Omental fat pad (tissue), 3 donors: ENCODE measurements at regions not wholly inside any gene's neighbourhood (a gene's known extent, or its start where the extent isn't known, plus 50 kb on each side); places are given as distances from the start of the nearest gene placed in this dataset.

Experiments
- ATAC-seq: fragments of 150-250 bp; one replicate; pipeline ENCODE4 v1.9.1; 2016; ENCODE audit warnings: mild to moderate bottlenecking, moderate library complexity; ENCODE audit not compliant: low FRiP score
- DNase-seq: peaks from one replicate; pipeline ENCODE4 v3.0.0-alpha.2; 2019; ENCODE audit warnings: low spot score
- CTCF ChIP-seq, 3 donors: fragments of 450-650 bp; IDR thresholded peaks; one replicate each; pipeline ENCODE4 v1.5.1; 2016 to 2017; ENCODE audit warnings: antibody characterized with exemption in 3 of 3, mild to moderate bottlenecking in 3 of 3, moderate library complexity in 2 of 3

DNA sequence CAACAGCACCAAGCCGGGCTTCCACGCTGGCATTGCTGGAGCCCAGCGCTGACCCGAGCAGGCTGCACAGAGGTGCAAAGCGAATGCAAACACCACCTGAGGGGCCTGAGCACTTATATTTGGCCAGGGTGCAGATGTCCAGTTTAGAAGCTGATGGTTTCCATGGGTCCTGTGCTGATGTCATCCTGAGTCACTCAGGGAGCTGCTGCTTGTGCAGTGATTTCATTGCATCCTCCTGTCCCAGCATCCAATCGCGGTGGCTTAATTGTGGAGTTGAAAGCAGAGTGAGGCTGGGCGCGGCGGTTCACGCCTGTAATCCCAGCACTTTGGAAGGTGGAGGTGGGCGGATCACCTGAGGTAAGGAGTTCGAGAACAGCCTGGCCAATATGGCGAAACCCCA lies 410.2 kb upstream of the KLF6 start:
- no peak for TF ChIP-seq CTCF (IDR thresholded peaks at IDR 0.05)
- ATAC-seq: peak; percentile 43
- no peak for DNase-seq

- ATAC-seq: no peak
- DNase-seq: no peak
- TF ChIP-seq CTCF (IDR thresholded peaks at IDR 0.05): no peak
Measured at GRCh38 chr10:4194231-4194630, 409.2 kb upstream of the KLF6 start.

GRCh38 chr10:4191894-4192293 lies 406.9 kb upstream of the KLF6 start:
- DNase-seq (no peak), ATAC-seq (no peak)
- TF ChIP-seq CTCF (IDR thresholded peaks at IDR 0.05): no peak

- ATAC-seq (no peak), DNase-seq (no peak)
- TF ChIP-seq CTCF (IDR thresholded peaks at IDR 0.05): no peak
Measured at GRCh38 chr10:4191354-4191753, 406.3 kb upstream of the KLF6 start.

DNA sequence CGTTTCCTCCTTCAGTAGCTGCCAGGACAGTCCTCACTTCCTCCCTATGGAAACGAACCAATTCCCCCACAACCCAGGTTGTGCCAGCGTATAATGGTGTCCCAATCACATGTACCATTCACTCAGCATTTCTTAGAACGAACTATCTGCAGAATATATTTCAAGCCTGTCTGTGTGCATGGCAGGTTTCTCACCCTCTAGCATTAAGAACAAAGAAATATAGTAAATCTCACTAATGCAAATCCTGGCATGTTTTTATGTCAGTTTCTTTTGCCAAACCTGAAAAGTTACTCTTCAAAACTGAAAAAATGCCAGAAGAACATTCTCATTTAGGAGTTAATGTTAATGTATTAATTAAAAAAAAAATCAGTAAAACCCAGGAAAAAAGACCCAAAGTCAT lies 405.9 kb upstream of the KLF6 start:
- DNase-seq: no peak
- no peak for ATAC-seq
- TF ChIP-seq CTCF (IDR thresholded peaks at IDR 0.05): no peak

DNA sequence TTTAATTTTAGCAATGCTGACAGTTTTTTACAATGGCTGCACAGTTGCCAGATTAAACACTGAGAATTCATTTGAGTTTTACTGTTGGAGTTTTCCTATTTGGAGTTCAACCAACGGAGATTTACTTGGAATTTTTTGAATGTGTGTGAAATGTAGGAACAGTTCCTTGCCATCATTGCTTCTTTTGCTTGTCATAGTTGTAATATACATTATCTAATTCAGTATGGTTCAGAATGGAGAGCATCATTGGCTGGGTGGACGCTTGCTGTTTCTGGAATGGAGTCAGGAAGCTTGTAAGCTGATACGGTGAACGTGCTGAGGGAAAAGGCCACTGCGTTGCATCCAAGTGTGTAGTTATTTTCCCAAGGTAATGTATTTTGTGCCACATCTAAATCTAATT lies 404.3 kb upstream of the KLF6 start:
- DNase-seq (no peak), ATAC-seq (no peak)
- no peak for TF ChIP-seq CTCF (IDR thresholded peaks at IDR 0.05)

GRCh38 chr10:4188406-4188805 lies 403.4 kb upstream of the KLF6 start:
- no peak for TF ChIP-seq CTCF (IDR thresholded peaks at IDR 0.05)
- DNase-seq (no peak), ATAC-seq (no peak)
